ENCODE measurements at regions not wholly inside any gene's neighbourhood (a gene's known extent, or its start where the extent isn't known, plus 50 kb on each side); places are given as distances from the start of the nearest gene placed in this dataset.

- DNase-seq (ENCODE audit: low read depth in 2 of 2), result no peak
These were observed 214.5 kb downstream of the SEC61B start for GRCh38 chr9:99436616-99437015.

GRCh38 chr9:99437145-99437544 lies 215.1 kb downstream of the SEC61B start:
- no peak for DNase-seq (ENCODE audit: low read depth in 2 of 2)

- no peak for DNase-seq (ENCODE audit: low read depth in 2 of 2)
These were observed 216.5 kb downstream of the SEC61B start for GRCh38 chr9:99438596-99438995.

- no peak for DNase-seq (ENCODE audit: low read depth in 2 of 2)
These were observed 219.7 kb downstream of the SEC61B start for GRCh38 chr9:99441829-99442228.

- DNase-seq (ENCODE audit: low read depth in 2 of 2), result no peak
These were observed 223.3 kb downstream of the SEC61B start for GRCh38 chr9:99445371-99445891.

GRCh38 chr9:99445920-99446319 lies 223.8 kb downstream of the SEC61B start:
- DNase-seq (ENCODE audit: low read depth in 2 of 2), result no peak

GRCh38 chr9:99447951-99448350 lies 225.9 kb downstream of the SEC61B start:
- no peak for DNase-seq (ENCODE audit: low read depth in 2 of 2)

- DNase-seq (ENCODE audit: low read depth in 2 of 2), result no peak
These were observed 227.6 kb downstream of the SEC61B start for GRCh38 chr9:99449726-99450125.

GRCh38 chr9:99451112-99451606 lies 229.1 kb downstream of the SEC61B start:
- DNase-seq (ENCODE audit: low read depth in 2 of 2), result no peak

- no peak for DNase-seq (ENCODE audit: low read depth in 2 of 2)
These were observed 235.3 kb downstream of the SEC61B start for GRCh38 chr9:99457406-99457805.

GRCh38 chr9:99457981-99458380 lies 235.9 kb downstream of the SEC61B start:
- DNase-seq (ENCODE audit: low read depth in 2 of 2), result no peak

GRCh38 chr9:99459919-99460318 lies 237.8 kb downstream of the SEC61B start:
- DNase-seq (ENCODE audit: low read depth in 2 of 2), result no peak

- DNase-seq (ENCODE audit: low read depth in 2 of 2), result no peak
These were observed 241.0 kb downstream of the SEC61B start for GRCh38 chr9:99463131-99463530.

GRCh38 chr9:99464568-99464967 lies 242.5 kb downstream of the SEC61B start:
- DNase-seq (ENCODE audit: low read depth in 2 of 2), result no peak

GRCh38 chr9:99465231-99465907 lies 243.3 kb downstream of the SEC61B start:
- DNase-seq (ENCODE audit: low read depth in 2 of 2), result no peak

GRCh38 chr9:99466104-99466503 lies 244.0 kb downstream of the SEC61B start:
- DNase-seq (ENCODE audit: low read depth in 2 of 2), result no peak

GRCh38 chr9:99466781-99467180 lies 244.7 kb downstream of the SEC61B start:
- DNase-seq (ENCODE audit: low read depth in 2 of 2), result no peak

GRCh38 chr9:99471033-99471432 lies 249.0 kb downstream of the SEC61B start:
- no peak for DNase-seq (ENCODE audit: low read depth in 2 of 2)

GRCh38 chr9:99472240-99472915 lies 250.3 kb downstream of the SEC61B start:
- no peak for DNase-seq (ENCODE audit: low read depth in 2 of 2)

- no peak for DNase-seq (ENCODE audit: low read depth in 2 of 2)
These were observed 250.8 kb downstream of the SEC61B start for GRCh38 chr9:99472916-99473245.

- DNase-seq (ENCODE audit: low read depth in 2 of 2), result no peak
These were observed 252.1 kb downstream of the SEC61B start for GRCh38 chr9:99474186-99474585.

GRCh38 chr9:99475401-99476065 lies 253.5 kb downstream of the SEC61B start:
- DNase-seq (ENCODE audit: low read depth in 2 of 2), result no peak
